ENCODE measurements at regions not wholly inside any gene's neighbourhood (a gene's known extent, or its start where the extent isn't known, plus 50 kb on each side); places are given as distances from the start of the nearest gene placed in this dataset.
A peak's percentile ranks its signal among the peaks of the same experiment; 100 is the strongest.

DNA sequence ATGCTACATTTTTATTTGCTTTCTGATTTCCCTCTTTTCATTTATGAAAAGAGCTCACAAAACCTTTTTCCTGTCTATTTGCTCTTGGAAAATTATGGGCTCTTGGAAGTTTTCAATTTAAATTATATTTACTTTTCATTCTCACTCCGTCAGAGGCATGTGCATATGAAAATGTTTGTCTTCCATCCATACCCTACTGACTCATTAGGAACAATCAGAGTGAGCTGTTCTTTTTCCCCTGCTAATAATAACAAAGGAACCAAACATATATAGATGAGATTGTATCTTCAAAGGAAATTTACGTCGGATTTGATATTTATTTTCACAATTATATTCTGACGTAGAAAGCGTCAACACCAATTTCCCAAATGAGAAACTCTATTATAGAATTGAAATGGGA is 1101.2 kb downstream of the TSN start:
- Mint-ChIP-seq H3K36me3 (ENCODE audit: insufficient read depth, unreplicated experiment) (no peaks in the 10 kb centered on the region), H3K4me1 (ENCODE audit: insufficient read depth, unreplicated experiment) (peaks cover 11% of the 10 kb centered on the region), H3K9me3 (ENCODE audit: unreplicated experiment) (peaks cover 6% of the 10 kb centered on the region), H3K4me3 (ENCODE audit: unreplicated experiment) (no peak overlapping the region), H3K27ac (ENCODE audit: low read depth, unreplicated experiment) (no peak overlapping the region), H3K27me3 (ENCODE audit: insufficient read depth, unreplicated experiment) (no peaks in the 10 kb centered on the region)
- intact Hi-C loops (cut with micrococcal nuclease), result no loop called here
- CTCF ChIA-PET, result interaction anchor here (1.0 kb wide), 1 partner anchor 9 kb away, joined by 3 read pairs; no protein-coding TSS in a partner anchor
- TF ChIP-seq, protein P1, sequence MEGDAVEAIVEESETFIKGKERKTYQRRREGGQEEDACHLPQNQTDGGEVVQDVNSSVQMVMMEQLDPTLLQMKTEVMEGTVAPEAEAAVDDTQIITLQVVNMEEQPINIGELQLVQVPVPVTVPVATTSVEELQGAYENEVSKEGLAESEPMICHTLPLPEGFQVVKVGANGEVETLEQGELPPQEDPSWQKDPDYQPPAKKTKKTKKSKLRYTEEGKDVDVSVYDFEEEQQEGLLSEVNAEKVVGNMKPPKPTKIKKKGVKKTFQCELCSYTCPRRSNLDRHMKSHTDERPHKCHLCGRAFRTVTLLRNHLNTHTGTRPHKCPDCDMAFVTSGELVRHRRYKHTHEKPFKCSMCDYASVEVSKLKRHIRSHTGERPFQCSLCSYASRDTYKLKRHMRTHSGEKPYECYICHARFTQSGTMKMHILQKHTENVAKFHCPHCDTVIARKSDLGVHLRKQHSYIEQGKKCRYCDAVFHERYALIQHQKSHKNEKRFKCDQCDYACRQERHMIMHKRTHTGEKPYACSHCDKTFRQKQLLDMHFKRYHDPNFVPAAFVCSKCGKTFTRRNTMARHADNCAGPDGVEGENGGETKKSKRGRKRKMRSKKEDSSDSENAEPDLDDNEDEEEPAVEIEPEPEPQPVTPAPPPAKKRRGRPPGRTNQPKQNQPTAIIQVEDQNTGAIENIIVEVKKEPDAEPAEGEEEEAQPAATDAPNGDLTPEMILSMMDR (IDR thresholded peaks at IDR 0.05; ENCODE audit: unreplicated experiment), result no peak
- no TSS peak for BruUV-seq (replicated peaks)
- no peak for DNase-seq (ENCODE audit: unreplicated experiment)
- POLR2A ChIA-PET, result no interaction called here

DNA sequence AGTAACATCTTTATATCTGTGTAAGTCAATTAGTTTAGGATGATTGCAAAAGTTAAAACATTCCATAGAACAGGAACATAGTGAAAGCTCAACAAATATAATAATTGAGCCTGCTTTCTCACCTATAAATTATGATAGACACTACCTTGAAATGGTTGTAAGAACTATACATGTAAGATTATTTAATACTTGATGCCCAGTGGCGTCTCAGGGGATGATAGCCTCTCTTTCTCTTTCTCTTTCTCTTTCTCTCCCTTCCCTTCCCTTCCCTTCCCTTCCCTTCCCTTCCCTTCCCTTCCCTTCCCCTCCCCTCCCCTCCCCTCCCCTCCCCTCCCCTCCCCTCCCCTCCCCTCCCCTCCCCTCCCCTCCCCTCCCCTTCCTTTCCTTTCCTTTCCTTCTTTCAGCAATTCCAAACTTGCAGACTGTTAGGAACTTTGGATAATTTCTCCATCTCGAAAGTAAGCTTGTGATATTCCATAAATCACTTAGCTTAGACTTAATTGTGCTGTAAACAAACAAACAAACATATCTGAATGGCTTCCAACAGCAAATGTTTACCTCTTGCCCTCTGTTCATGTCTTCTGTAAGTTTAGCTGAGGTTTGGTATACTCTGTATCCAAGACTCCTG is 1102.7 kb downstream of the TSN start:
- no peak overlapping the region for H3K27ac Mint-ChIP-seq (ENCODE audit: low read depth, unreplicated experiment)
- BruUV-seq (replicated peaks), result no TSS peak
- peaks cover 11% of the 10 kb centered on the region for H3K4me1 Mint-ChIP-seq (ENCODE audit: insufficient read depth, unreplicated experiment)
- peaks cover 6% of the 10 kb centered on the region for H3K9me3 Mint-ChIP-seq (ENCODE audit: unreplicated experiment)
- TF ChIP-seq, protein P1 (IDR thresholded peaks at IDR 0.05; ENCODE audit: unreplicated experiment), result no peak
- intact Hi-C loops (cut with micrococcal nuclease), result no loop called here
- no peaks in the 10 kb centered on the region for H3K36me3 Mint-ChIP-seq (ENCODE audit: insufficient read depth, unreplicated experiment)
- H3K27me3 Mint-ChIP-seq (ENCODE audit: insufficient read depth, unreplicated experiment), result no peaks in the 10 kb centered on the region
- no peak overlapping the region for H3K4me3 Mint-ChIP-seq (ENCODE audit: unreplicated experiment)
- ChIA-PET CTCF (interaction anchor here (0.7 kb wide), 1 partner anchor 666 kb away, joined by 3 read pairs; no protein-coding TSS in a partner anchor), POLR2A (interaction anchor here (0.6 kb wide), 1 partner anchor 1150 kb away, joined by 4 read pairs; no protein-coding TSS in a partner anchor)
- no peak for DNase-seq (ENCODE audit: unreplicated experiment)

DNA sequence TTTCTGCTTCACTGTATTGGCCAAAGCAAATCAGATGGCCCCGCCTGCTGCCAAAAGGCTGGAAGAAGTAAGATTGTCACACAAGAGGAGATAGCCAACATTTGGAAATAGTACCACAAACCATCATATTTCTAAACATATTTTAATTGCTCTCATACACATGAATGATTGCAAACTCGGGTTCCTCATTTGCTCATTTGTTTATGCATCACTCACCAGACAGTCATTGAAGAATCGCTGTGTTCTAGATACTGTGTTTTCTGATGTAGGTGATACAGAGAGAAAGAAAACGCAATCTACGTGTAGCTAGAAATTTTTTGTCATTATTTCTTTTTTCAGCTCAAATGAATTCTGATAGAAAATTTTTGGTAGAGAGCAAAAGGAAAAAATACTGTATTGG is 1103.4 kb downstream of the TSN start:
- peaks cover 7% of the 10 kb centered on the region for H3K4me1 Mint-ChIP-seq (ENCODE audit: insufficient read depth, unreplicated experiment)
- TF ChIP-seq, protein P1 (IDR thresholded peaks at IDR 0.05; ENCODE audit: unreplicated experiment), result no peak
- ChIA-PET POLR2A (interaction anchor here (0.6 kb wide), 1 partner anchor 1151 kb away, joined by 4 read pairs; no protein-coding TSS in a partner anchor), CTCF (no interaction called here)
- H3K9me3 Mint-ChIP-seq (ENCODE audit: unreplicated experiment), result peaks cover 6% of the 10 kb centered on the region
- H3K27ac Mint-ChIP-seq (ENCODE audit: low read depth, unreplicated experiment), result no peak overlapping the region
- intact Hi-C loops (cut with micrococcal nuclease), result no loop called here
- no TSS peak for BruUV-seq (replicated peaks)
- DNase-seq (ENCODE audit: unreplicated experiment), result no peak
- H3K4me3 Mint-ChIP-seq (ENCODE audit: unreplicated experiment), result no peak overlapping the region
- no peaks in the 10 kb centered on the region for H3K36me3 Mint-ChIP-seq (ENCODE audit: insufficient read depth, unreplicated experiment)
- no peaks in the 10 kb centered on the region for H3K27me3 Mint-ChIP-seq (ENCODE audit: insufficient read depth, unreplicated experiment)

DNA sequence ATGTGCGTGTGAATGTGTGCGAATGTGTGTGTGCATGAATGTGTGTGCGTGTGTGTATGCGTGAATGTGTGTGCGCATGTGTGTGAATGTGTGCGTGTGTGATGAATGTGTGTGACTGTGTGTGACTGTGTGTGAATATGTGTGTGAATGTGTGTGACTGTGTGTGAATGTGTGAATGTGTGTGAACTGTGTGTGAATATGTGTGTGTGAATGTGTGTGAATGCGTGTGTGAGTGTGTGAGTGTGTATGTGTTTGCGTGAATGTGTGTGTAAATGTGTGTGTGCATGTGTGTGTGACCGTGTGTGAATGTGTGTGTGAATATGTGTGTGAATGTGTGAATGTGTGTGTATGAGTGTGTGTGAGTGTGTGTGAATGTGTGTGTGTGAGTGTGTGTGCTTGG is 1103.8 kb downstream of the TSN start:
- TF ChIP-seq, protein P1 (IDR thresholded peaks at IDR 0.05; ENCODE audit: unreplicated experiment), result no peak
- Mint-ChIP-seq H3K4me1 (ENCODE audit: insufficient read depth, unreplicated experiment) (peaks cover 6% of the 10 kb centered on the region), H3K4me3 (ENCODE audit: unreplicated experiment) (no peak overlapping the region), H3K27me3 (ENCODE audit: insufficient read depth, unreplicated experiment) (no peaks in the 10 kb centered on the region), H3K27ac (ENCODE audit: low read depth, unreplicated experiment) (peak overlapping the region; percentile 8), H3K36me3 (ENCODE audit: insufficient read depth, unreplicated experiment) (no peaks in the 10 kb centered on the region), H3K9me3 (ENCODE audit: unreplicated experiment) (peaks cover 6% of the 10 kb centered on the region)
- no peak for DNase-seq (ENCODE audit: unreplicated experiment)
- CTCF ChIA-PET, result no interaction called here
- intact Hi-C loops (cut with micrococcal nuclease), result no loop called here
- BruUV-seq (replicated peaks), result no TSS peak
- POLR2A ChIA-PET, result no interaction called here
